H1 (cell line): ENCODE measurements at regions not wholly inside any gene's neighbourhood (a gene's known extent, or its start where the extent isn't known, plus 50 kb on each side); places are given as distances from the start of the nearest gene placed in this dataset.

Experiments used
- CHD2 ChIP-seq: IDR thresholded peaks from 2 replicates; pipeline ENCODE4 v1.6.1; 2012; ENCODE audit warnings: low read length, improper control_type of control experiment
- EZH2 ChIP-seq: fragments of 200-600 bp; sonication (generic); IDR thresholded peaks from 2 replicates; pipeline ENCODE4 v1.7.1; 2012; ENCODE audit warnings: low read depth, mild to moderate bottlenecking, moderate library complexity, low read length, inconsistent platforms; ENCODE audit not compliant: severe bottlenecking
- KDM5A ChIP-seq: fragments of 200-600 bp; IDR thresholded peaks from 2 replicates; pipeline ENCODE4 v1.7.1; 2012; ENCODE audit warnings: mild to moderate bottlenecking, low read length, inconsistent platforms, mixed read lengths
- MAX ChIP-seq: IDR thresholded peaks from 2 replicates; pipeline ENCODE4 v1.6.1; 2012; ENCODE audit warnings: inconsistent platforms
- POLR2A ChIP-seq, 2 experiments: IDR thresholded peaks; 1 replicate in 1 of 2; 2 replicates in 1 of 2; pipeline ENCODE4 v1.6.1; 2011; ENCODE audit warnings: low read depth in 2 of 2, low read length in 2 of 2, mild to moderate bottlenecking in 2 of 2; ENCODE audit errors: control extremely low read depth in 1 of 2
- POLR2AphosphoS5 ChIP-seq: IDR thresholded peaks from 2 replicates; pipeline ENCODE4 v1.6.1; 2011; ENCODE audit warnings: low read depth, low read length
- RAD21 ChIP-seq, 2 experiments: IDR thresholded peaks in 1 of 2; conservative IDR thresholded peaks in 1 of 2; 2 replicates each; pipeline ENCODE4 v1.6.1; 2011; ENCODE audit warnings: low read depth in 2 of 2, low read length in 2 of 2, improper control_type of control experiment in 1 of 2, inconsistent platforms in 1 of 2, mild to moderate bottlenecking in 1 of 2, moderate library complexity in 1 of 2
- RBBP5 ChIP-seq: IDR thresholded peaks from 2 replicates; pipeline ENCODE4 v1.7.1; 2012; ENCODE audit warnings: low read depth, mild to moderate bottlenecking, inconsistent platforms, low read length, moderate library complexity, borderline replicate concordance
- RXRA ChIP-seq: IDR thresholded peaks from 2 replicates; pipeline ENCODE4 v1.6.1; 2011; ENCODE audit warnings: low read depth, mild to moderate bottlenecking, low read length, moderate library complexity; ENCODE audit not compliant: insufficient read depth
- SIN3A ChIP-seq, 2 experiments: IDR thresholded peaks in 1 of 2; conservative IDR thresholded peaks in 1 of 2; 2 replicates each; pipeline ENCODE4 v1.6.1; 2011 to 2012; ENCODE audit warnings: low read length in 2 of 2, improper control_type of control experiment in 1 of 2, low read depth in 1 of 2, mild to moderate bottlenecking in 1 of 2
- SP2 ChIP-seq: IDR thresholded peaks from 2 replicates; pipeline ENCODE4 v1.6.1; 2012; ENCODE audit warnings: mild to moderate bottlenecking, low read length, inconsistent platforms
- TF ChIP-seq, protein P1 (sequence below), 3 experiments: IDR thresholded peaks; 1 replicate in 2 of 3; 2 replicates in 1 of 3; pipeline versions ENCODE4 v1.5.1 to v1.6.1; 2011; ENCODE audit warnings: low read length in 3 of 3, mild to moderate bottlenecking in 3 of 3, inconsistent platforms in 2 of 3, low read depth in 1 of 3, moderate library complexity in 1 of 3; ENCODE audit not compliant: insufficient read depth in 1 of 3; ENCODE audit errors: control extremely low read depth in 1 of 3

- TF ChIP-seq, protein P1, sequence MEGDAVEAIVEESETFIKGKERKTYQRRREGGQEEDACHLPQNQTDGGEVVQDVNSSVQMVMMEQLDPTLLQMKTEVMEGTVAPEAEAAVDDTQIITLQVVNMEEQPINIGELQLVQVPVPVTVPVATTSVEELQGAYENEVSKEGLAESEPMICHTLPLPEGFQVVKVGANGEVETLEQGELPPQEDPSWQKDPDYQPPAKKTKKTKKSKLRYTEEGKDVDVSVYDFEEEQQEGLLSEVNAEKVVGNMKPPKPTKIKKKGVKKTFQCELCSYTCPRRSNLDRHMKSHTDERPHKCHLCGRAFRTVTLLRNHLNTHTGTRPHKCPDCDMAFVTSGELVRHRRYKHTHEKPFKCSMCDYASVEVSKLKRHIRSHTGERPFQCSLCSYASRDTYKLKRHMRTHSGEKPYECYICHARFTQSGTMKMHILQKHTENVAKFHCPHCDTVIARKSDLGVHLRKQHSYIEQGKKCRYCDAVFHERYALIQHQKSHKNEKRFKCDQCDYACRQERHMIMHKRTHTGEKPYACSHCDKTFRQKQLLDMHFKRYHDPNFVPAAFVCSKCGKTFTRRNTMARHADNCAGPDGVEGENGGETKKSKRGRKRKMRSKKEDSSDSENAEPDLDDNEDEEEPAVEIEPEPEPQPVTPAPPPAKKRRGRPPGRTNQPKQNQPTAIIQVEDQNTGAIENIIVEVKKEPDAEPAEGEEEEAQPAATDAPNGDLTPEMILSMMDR (IDR thresholded peaks at IDR 0.05; ENCODE audit: control extremely low read depth in 1 of 3, insufficient read depth in 1 of 3, low read depth in 1 of 3, low read length in 3 of 3) = no peak
- no peak for TF ChIP-seq MAX
- no peak for TF ChIP-seq RAD21 (IDR thresholded peaks at IDR 0.05 in 1 of 2, conservative IDR thresholded peaks at IDR 0.05 in 1 of 2; ENCODE audit: low read depth in 2 of 2, low read length in 2 of 2)
- no peak for TF ChIP-seq SIN3A (conservative IDR thresholded peaks at IDR 0.05 in 1 of 2, IDR thresholded peaks at IDR 0.05 in 1 of 2; ENCODE audit: low read depth in 1 of 2, low read length in 2 of 2)
- TF ChIP-seq RXRA = no peak
- TF ChIP-seq RBBP5 = no peak
- no peak for TF ChIP-seq POLR2AphosphoS5
- no peak for TF ChIP-seq CHD2
- no peak for TF ChIP-seq SP2
- TF ChIP-seq POLR2A (IDR thresholded peaks at IDR 0.05; ENCODE audit: control extremely low read depth in 1 of 2, low read depth in 2 of 2, low read length in 2 of 2) = no peak
- TF ChIP-seq KDM5A = no peak
- TF ChIP-seq EZH2 = no peak
These were observed 204.2 kb upstream of the KLF4 start for GRCh38 chr9:107693625-107694326.
